WTC11 (cell line): ENCODE measurements at regions not wholly inside any gene's neighbourhood (a gene's known extent, or its start where the extent isn't known, plus 50 kb on each side); places are given as distances from the start of the nearest gene placed in this dataset.

Experiments used
- ATAC-seq: fragments of 200-7000 bp; cut with Tn5 transposase; 2 replicates; pipeline ENCODE4 v1.10.0; 2021; ENCODE audit warnings: mild to moderate bottlenecking, moderate library complexity
- CTCF ChIA-PET: fragments of 300-600 bp; sonication (Branson Sonifier 250); formaldehyde crosslinking; loops from one replicate; lab custom pipeline; 2021; ENCODE audit warnings: antibody characterized with exemption; lab: Charles Lee
- POLR2A ChIA-PET: fragments of 350-600 bp; sonication (Branson Sonifier 250); formaldehyde crosslinking; loops from one replicate; lab custom pipeline; 2021; ENCODE audit warnings: antibody characterized with exemption; lab: Charles Lee
- DNase-seq: peaks from one replicate; pipeline ENCODE4 v3.0.0; 2021; ENCODE audit warnings: low spot score
- H3K27ac Mint-ChIP-seq: 2 replicates; pipeline ENCODE4 v1.8.0; 2021; ENCODE audit warnings: mixed read lengths
- H3K27me3 Mint-ChIP-seq: 2 replicates; pipeline ENCODE4 v1.8.0; 2021; ENCODE audit warnings: low read depth, mild to moderate bottlenecking, moderate library complexity, mixed read lengths
- H3K36me3 Mint-ChIP-seq: 2 replicates; pipeline ENCODE4 v1.8.0; 2021; ENCODE audit warnings: mixed read lengths
- H3K4me1 Mint-ChIP-seq: 2 replicates; pipeline ENCODE4 v1.8.0; 2022; ENCODE audit warnings: mixed read lengths
- H3K4me3 Mint-ChIP-seq: 2 replicates; pipeline ENCODE4 v1.8.0; 2021; ENCODE audit warnings: mild to moderate bottlenecking, moderate library complexity, mixed read lengths
- H3K9me3 Mint-ChIP-seq: 2 replicates; pipeline ENCODE4 v1.8.0; 2021; ENCODE audit warnings: mixed read lengths
- AFF4 ChIP-seq: sonication (generic); formaldehyde crosslinking; IDR thresholded peaks from 2 replicates; pipeline ENCODE4 v1.8.1; 2023; ENCODE audit warnings: mild to moderate bottlenecking, missing genetic modification reagents, borderline replicate concordance
- ATF3 ChIP-seq: sonication (generic); formaldehyde crosslinking; conservative IDR thresholded peaks from 2 replicates; pipeline ENCODE4 v1.8.1; 2022; ENCODE audit warnings: mild to moderate bottlenecking, missing genetic modification reagents
- CREB1 ChIP-seq: sonication (generic); formaldehyde crosslinking; IDR thresholded peaks from 2 replicates; pipeline ENCODE4 v1.8.0; 2023; ENCODE audit warnings: mild to moderate bottlenecking, missing genetic modification reagents
- EMX1 ChIP-seq: fragments of 250-450 bp; sonication (Bioruptor Pico); IDR thresholded peaks from 2 replicates; pipeline ENCODE4 v1.8.0; 2021; ENCODE audit warnings: mild to moderate bottlenecking
- ESRRA ChIP-seq: sonication (generic); formaldehyde crosslinking; IDR thresholded peaks from 2 replicates; pipeline ENCODE4 v1.8.1; 2022; ENCODE audit warnings: mild to moderate bottlenecking, missing genetic modification reagents, borderline replicate concordance
- GTF2I ChIP-seq: fragments of 250-450 bp; sonication (Bioruptor Pico); conservative IDR thresholded peaks from 2 replicates; pipeline ENCODE4 v1.4.0; 2021; ENCODE audit warnings: mild to moderate bottlenecking
- MXD4 ChIP-seq: fragments of 250-450 bp; sonication (Bioruptor Pico); IDR thresholded peaks from 2 replicates; pipeline ENCODE4 v1.8.0; 2021; ENCODE audit warnings: mild to moderate bottlenecking, moderate library complexity, borderline replicate concordance
- MYBL2 ChIP-seq: sonication (generic); formaldehyde crosslinking; IDR thresholded peaks from 2 replicates; pipeline ENCODE4 v1.8.1; 2023; ENCODE audit warnings: mild to moderate bottlenecking, moderate library complexity, missing genetic modification reagents
- PREB ChIP-seq: sonication (generic); formaldehyde crosslinking; IDR thresholded peaks from 2 replicates; pipeline ENCODE4 v1.8.1; 2022; ENCODE audit warnings: mild to moderate bottlenecking, missing genetic modification reagents, moderate library complexity, borderline replicate concordance
- PRRX2 ChIP-seq: fragments of 250-450 bp; sonication (Bioruptor Pico); IDR thresholded peaks from 2 replicates; pipeline ENCODE4 v1.8.0; 2021; ENCODE audit warnings: mild to moderate bottlenecking
- RELA ChIP-seq: sonication (generic); formaldehyde crosslinking; IDR thresholded peaks from 2 replicates; pipeline ENCODE4 v1.8.1; 2022; ENCODE audit warnings: missing genetic modification reagents, mild to moderate bottlenecking, borderline replicate concordance
- SMAD3 ChIP-seq: sonication (generic); formaldehyde crosslinking; IDR thresholded peaks from 2 replicates; pipeline ENCODE4 v1.8.0; 2022; ENCODE audit warnings: missing genetic modification reagents, mild to moderate bottlenecking, borderline replicate concordance
- TP53 ChIP-seq: sonication (generic); formaldehyde crosslinking; IDR thresholded peaks from 2 replicates; pipeline ENCODE4 v1.8.1; 2023; ENCODE audit warnings: mild to moderate bottlenecking, missing genetic modification reagents
- USF2 ChIP-seq: sonication (generic); formaldehyde crosslinking; IDR thresholded peaks from 2 replicates; pipeline ENCODE4 v1.8.1; 2023; ENCODE audit warnings: mild to moderate bottlenecking, missing genetic modification reagents, moderate library complexity
- ZMAT4 ChIP-seq: fragments of 250-450 bp; sonication (Bioruptor Pico); IDR thresholded peaks from 2 replicates; pipeline ENCODE4 v1.9.0; 2021; ENCODE audit warnings: mild to moderate bottlenecking
- ZNF121 ChIP-seq: sonication (generic); formaldehyde crosslinking; IDR thresholded peaks from 2 replicates; pipeline ENCODE4 v1.8.0; 2023; ENCODE audit warnings: missing genetic modification reagents
- ZNF138 ChIP-seq: sonication (generic); formaldehyde crosslinking; conservative IDR thresholded peaks from 2 replicates; pipeline ENCODE4 v1.8.1; 2022; ENCODE audit warnings: mild to moderate bottlenecking, moderate library complexity, missing genetic modification reagents
- ZNF317 ChIP-seq: sonication (generic); formaldehyde crosslinking; IDR thresholded peaks from 2 replicates; pipeline ENCODE4 v1.8.1; 2023; ENCODE audit warnings: low read depth, mild to moderate bottlenecking, moderate library complexity, missing genetic modification reagents, borderline replicate concordance
- ZNF396 ChIP-seq: fragments of 250-450 bp; sonication (Bioruptor Pico); IDR thresholded peaks from 2 replicates; pipeline ENCODE4 v1.8.0; 2021; ENCODE audit warnings: mild to moderate bottlenecking, moderate library complexity, borderline replicate concordance
- ZNF416 ChIP-seq: fragments of 250-450 bp; sonication (Bioruptor Pico); IDR thresholded peaks from 2 replicates; pipeline ENCODE4 v1.9.0; 2021; ENCODE audit warnings: mild to moderate bottlenecking, inconsistent platforms
- ZNF512 ChIP-seq: sonication (generic); formaldehyde crosslinking; IDR thresholded peaks from 2 replicates; pipeline ENCODE4 v1.8.1; 2022; ENCODE audit warnings: missing genetic modification reagents, borderline replicate concordance

- ATAC-seq (no peak), DNase-seq (no peak)
- H3K27ac Mint-ChIP-seq = no peak overlapping the region
- H3K4me1 Mint-ChIP-seq = peaks cover 22% of the 10 kb centered on the region
- H3K9me3 Mint-ChIP-seq = no peaks in the 10 kb centered on the region
- H3K4me3 Mint-ChIP-seq = no peak overlapping the region
- H3K36me3 Mint-ChIP-seq = no peaks in the 10 kb centered on the region
- ChIA-PET CTCF (interaction anchor here (1.2 kb wide), 1 partner anchor 138 kb away, joined by 3 read pairs; the partner anchor contains the start of gene SPRYD7), POLR2A (no interaction called here)
- no peak for TF ChIP-seq ESRRA (CRISPR knock-in tag)
- TF ChIP-seq PRRX2 (CRISPR knock-in tag) = no peak
- no peak for TF ChIP-seq MXD4 (CRISPR knock-in tag)
- TF ChIP-seq MYBL2 = no peak
- no peak for TF ChIP-seq PREB (CRISPR knock-in tag)
- TF ChIP-seq SMAD3 (CRISPR knock-in tag) = no peak
- TF ChIP-seq AFF4 (CRISPR knock-in tag) = no peak
- TF ChIP-seq, all 79 proteins: peak for 0
- H3K27me3 Mint-ChIP-seq = no peaks in the 10 kb centered on the region; the same call in 1 of the 2 replicates
Observed at GRCh38 chr13:50074843-50075242, 59.6 kb downstream of the KCNRG start.

- POLR2A ChIA-PET = no interaction called here
- H3K27me3 Mint-ChIP-seq = no peaks in the 10 kb centered on the region; the same call in 1 of the 2 replicates
- H3K27ac Mint-ChIP-seq = no peak overlapping the region
- ATAC-seq (no peak), DNase-seq (no peak)
- no peaks in the 10 kb centered on the region for H3K36me3 Mint-ChIP-seq
- no peak for TF ChIP-seq ZNF121 (CRISPR knock-in tag)
- no peak for TF ChIP-seq ZNF317 (CRISPR knock-in tag)
- TF ChIP-seq CREB1 (CRISPR knock-in tag) = no peak
- no peak for TF ChIP-seq ZNF416
- no peak for TF ChIP-seq USF2 (CRISPR knock-in tag)
- no peak for TF ChIP-seq ZNF138 (CRISPR knock-in tag)
- TF ChIP-seq ESRRA (CRISPR knock-in tag) = no peak
- no peak for TF ChIP-seq ATF3 (CRISPR knock-in tag)
- no peak for TF ChIP-seq EMX1
- TF ChIP-seq ZNF396 (CRISPR knock-in tag) = no peak
- TF ChIP-seq RELA (CRISPR knock-in tag) = no peak
- TF ChIP-seq TP53 (CRISPR knock-in tag) = no peak
- TF ChIP-seq ZNF512 (CRISPR knock-in tag) = no peak
- no peak for TF ChIP-seq MXD4 (CRISPR knock-in tag)
- no peak for TF ChIP-seq GTF2I (CRISPR knock-in tag)
- TF ChIP-seq ZMAT4 = no peak
- TF ChIP-seq, all 79 proteins: peak for 0
- CTCF ChIA-PET = interaction anchor here (1.0 to 1.2 kb wide), 2 partner anchors 99 to 139 kb away, joined by 3 read pairs; partner anchors contain the start of gene SPRYD7
- H3K9me3 Mint-ChIP-seq = no peaks in the 10 kb centered on the region
- H3K4me1 Mint-ChIP-seq = peaks cover 25% of the 10 kb centered on the region
- no peak overlapping the region for H3K4me3 Mint-ChIP-seq
Observed at GRCh38 chr13:50075619-50076097, 60.4 kb downstream of the KCNRG start.
